Esophagus squamous epithelium (tissue), 4 donors: ENCODE measurements at regions not wholly inside any gene's neighbourhood (a gene's known extent, or its start where the extent isn't known, plus 50 kb on each side); places are given as distances from the start of the nearest gene placed in this dataset.

ENCODE experiments used
- POLR2A ChIP-seq, 4 donors: fragments of 450-650 bp; IDR thresholded peaks; one replicate each; pipeline ENCODE4 v1.6.1; 2017; ENCODE audit warnings: antibody characterized with exemption in 4 of 4, mild to moderate bottlenecking in 4 of 4, moderate library complexity in 3 of 4
- TF ChIP-seq, protein P1 (sequence below), 6 experiments: fragments of 450-650 bp in 4 of 6; fragments of 200-600 bp in 2 of 6; sonication (generic) in 2 of 6; IDR thresholded peaks; one replicate each; pipeline ENCODE4 v1.5.1; 2016 to 2019; ENCODE audit warnings: antibody characterized with exemption in 6 of 6, mild to moderate bottlenecking in 4 of 6, moderate library complexity in 4 of 6

DNA sequence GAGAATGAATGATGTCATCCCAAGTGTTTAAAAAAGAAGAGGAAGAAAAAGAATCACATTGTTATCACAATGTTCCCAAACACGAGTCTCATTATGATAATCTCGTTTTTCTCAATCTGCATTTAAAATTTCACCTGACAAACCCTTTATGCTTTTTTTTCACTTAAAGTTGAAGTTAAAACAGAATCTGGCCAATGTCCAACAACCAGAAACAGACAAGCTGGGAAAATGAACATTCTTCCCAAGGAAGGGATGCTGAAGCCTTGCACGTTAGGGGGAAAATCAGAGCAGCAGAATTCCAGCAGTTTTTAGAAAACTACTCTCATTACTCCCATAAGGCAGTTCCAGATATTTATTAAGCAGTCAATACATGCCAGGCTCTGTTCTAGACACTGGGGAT lies 245.3 kb downstream of the TMEM182 start:
- TF ChIP-seq, protein P1, sequence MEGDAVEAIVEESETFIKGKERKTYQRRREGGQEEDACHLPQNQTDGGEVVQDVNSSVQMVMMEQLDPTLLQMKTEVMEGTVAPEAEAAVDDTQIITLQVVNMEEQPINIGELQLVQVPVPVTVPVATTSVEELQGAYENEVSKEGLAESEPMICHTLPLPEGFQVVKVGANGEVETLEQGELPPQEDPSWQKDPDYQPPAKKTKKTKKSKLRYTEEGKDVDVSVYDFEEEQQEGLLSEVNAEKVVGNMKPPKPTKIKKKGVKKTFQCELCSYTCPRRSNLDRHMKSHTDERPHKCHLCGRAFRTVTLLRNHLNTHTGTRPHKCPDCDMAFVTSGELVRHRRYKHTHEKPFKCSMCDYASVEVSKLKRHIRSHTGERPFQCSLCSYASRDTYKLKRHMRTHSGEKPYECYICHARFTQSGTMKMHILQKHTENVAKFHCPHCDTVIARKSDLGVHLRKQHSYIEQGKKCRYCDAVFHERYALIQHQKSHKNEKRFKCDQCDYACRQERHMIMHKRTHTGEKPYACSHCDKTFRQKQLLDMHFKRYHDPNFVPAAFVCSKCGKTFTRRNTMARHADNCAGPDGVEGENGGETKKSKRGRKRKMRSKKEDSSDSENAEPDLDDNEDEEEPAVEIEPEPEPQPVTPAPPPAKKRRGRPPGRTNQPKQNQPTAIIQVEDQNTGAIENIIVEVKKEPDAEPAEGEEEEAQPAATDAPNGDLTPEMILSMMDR (IDR thresholded peaks at IDR 0.05) = no peak
- TF ChIP-seq POLR2A (IDR thresholded peaks at IDR 0.05) = no peak
